NCI-H1930 (cell line): ENCODE measurements at regions not wholly inside any gene's neighbourhood (a gene's known extent, or its start where the extent isn't known, plus 50 kb on each side); places are given as distances from the start of the nearest gene placed in this dataset.

ENCODE experiments used
- DNase-seq, 2 experiments: peaks; one replicate each; lab custom pipeline; 2025; lab: John Stamatoyannopoulos, UW

- DNase-seq = no peak
Observed at GRCh38 chr2:120898496-120898895, 162.8 kb downstream of the GLI2 start.

DNA sequence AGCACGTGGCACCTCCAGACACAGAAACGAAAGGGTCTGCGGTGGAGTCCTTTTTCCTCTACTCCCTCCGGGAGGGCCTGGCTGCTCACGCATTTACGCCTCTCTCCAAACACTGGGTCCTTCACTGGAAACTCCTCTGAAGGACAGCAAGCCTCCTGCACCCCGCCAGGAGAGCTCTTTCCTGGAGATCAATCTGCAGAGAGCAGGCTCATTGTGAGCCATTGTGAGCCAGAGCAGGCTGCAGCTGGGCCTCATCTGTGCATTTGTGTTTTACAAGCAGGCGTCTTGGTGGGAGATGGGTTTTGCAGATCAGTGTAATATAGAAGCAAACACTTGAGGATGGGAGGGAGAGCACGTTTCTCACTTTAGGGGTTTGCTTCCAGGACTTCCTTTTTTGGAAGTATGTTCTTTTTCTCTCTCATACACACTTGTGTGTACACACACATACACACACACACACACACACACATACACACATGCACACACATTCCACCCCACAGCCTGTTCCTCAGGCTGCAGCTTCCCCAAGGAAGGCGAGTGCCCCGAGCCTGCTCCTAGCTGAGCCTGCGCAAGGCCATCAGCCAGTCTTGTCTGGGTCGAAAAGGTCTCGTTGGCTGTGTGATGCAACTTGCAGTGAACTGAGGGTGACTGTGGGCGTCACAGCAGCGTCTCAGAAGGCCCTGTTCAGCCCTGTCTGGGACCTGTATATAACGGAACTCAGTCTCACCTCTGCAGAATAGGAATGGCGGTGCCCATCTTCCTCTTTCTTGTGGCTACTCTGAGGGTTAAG is 163.5 kb downstream of the GLI2 start:
- no peak for DNase-seq

GRCh38 chr2:120899771-120900170 is 164.1 kb downstream of the GLI2 start:
- DNase-seq = no peak

DNA sequence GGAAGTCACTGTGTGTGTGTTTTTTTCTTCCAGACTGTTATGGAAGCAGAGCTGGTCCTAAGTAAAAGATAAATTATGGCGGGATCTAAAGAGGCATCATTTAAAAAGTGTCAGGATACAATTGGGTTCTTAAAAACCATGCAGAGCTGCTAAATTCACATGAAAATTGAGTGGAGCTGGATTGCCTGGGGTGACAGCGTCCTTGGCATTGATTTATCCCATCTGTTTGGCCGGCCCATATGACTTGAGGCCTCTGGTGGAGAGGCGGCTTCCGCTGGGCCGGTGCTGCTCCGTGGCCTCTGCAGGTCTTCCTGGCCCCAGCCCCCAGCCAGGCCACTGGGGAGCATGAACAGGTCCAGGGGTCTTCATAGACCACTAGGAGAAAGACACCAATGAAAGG is 165.5 kb downstream of the GLI2 start:
- DNase-seq = no peak

DNA sequence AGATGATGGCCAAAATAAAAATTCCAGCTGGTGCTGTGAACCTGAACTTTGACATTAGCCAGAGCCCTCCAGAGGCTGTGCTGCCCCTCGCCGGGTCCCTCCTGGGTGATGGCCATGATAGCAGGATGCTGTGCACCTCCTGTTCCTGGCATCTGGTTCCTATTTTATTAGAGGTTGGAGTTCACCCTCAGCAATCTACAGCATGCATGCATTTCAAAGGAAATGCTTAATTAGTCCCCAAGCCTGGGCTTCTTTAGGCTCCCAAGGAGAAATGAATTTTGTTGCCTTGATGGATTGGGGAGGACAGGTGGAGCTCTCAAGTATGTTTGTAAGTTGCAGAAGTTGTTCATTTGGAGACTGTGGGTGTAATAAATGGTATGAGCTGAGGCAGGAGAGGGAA is 166.9 kb downstream of the GLI2 start:
- no peak for DNase-seq

DNA sequence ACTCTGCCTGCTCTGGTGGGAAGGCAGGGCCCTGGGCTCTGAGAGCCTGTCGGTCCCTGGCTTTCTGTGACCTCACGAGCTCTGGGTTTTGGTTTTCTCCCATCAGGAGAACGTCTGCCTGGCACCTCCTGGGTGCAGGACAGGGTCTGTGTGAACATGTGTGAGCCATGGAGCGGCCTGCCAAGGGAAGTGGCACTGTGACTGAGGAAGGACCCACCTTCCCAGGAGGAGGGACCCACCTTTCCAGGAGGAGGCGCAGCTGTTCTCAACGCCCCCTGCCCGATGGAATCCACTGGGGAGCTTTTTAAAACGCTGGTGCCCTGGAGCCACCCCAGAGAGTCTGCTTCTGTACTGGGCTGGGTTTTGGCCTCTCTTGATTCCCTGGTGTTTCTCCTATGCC is 168.7 kb downstream of the GLI2 start:
- no peak for DNase-seq

DNA sequence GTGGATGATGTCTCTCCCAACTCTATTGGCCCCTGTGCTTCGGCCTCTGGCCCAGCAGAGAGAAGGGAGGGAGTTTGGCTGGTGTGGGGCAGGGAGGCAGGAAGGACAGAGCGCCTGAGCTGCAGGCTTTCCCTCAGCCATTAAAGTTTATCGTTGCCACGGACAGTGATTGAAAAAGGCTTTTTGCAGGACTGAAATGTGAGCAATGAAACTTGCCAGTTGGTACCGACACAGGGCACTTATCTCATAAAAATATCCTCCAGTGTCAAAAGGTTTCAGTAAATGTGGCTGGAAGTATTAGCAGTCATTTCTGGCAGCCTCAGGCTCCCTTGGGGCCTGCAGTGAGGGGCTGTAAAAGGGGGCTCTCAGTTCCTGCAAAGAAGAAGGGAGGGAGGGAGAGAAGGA is 169.2 kb downstream of the GLI2 start:
- DNase-seq = no peak

- no peak for DNase-seq
Observed at GRCh38 chr2:120905298-120905697, 169.6 kb downstream of the GLI2 start.

- no peak for DNase-seq
Observed at GRCh38 chr2:120905824-120906571, 170.3 kb downstream of the GLI2 start.

DNA sequence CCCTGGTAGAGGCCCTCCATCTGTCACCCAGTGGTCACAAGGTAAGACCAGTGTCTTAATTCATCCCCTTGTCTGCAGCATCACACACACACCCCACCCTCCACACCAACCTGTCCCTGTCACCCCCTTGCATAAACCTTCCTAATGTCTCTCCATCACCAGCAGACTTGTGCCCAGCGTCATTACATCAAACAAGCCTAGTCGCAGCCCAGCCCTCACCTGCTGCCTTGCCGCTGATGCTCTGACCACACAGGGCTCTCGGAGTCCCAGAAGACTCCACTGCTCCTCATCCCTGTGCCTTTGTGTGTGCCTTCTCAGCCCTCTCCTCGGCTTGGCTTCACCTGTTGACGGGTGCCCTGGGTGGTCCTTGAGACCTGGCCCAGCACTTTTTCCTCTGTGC is 171.2 kb downstream of the GLI2 start:
- no peak for DNase-seq

GRCh38 chr2:120907822-120908221 is 172.2 kb downstream of the GLI2 start:
- DNase-seq = no peak

- DNase-seq = no peak
Observed at GRCh38 chr2:120908314-120908975, 172.8 kb downstream of the GLI2 start.

DNA sequence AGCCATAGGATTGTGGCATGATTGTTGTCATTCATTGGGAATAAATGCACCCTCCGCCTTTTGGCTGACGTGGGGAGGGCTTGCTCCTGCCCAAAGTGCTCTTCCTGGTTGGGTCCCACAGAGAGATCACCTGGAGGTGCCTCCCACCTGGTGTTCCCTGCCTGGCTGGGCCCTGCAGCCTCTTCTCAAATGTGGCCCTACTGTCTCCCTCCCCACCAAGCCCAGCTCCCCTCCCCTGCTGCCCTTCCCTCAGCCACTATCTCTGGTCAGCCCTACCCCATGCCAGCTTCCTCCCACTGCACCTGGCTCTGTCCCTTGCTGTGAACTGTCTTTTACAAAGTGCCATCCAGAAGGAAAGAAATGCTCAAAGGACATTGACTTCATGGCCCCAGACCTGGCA is 173.4 kb downstream of the GLI2 start:
- no peak for DNase-seq

DNA sequence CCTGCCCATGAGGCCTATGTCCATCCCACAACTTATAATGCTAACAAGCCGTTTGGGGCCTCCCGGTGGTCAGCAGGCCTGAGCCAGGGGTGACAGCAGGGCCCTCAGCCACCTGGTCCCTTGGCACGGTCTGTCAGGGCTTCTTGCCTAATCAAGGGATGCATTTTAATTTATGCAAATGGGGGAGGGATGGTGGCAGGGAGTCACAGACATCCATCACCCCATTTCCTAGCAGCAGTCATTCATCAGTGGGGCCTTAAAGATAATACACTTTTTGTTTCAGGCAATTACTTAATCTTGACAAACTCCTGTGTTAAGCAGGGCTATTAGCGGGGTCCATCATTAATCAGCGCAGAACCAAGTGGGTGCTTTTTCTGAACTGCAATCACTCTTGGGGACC is 174.5 kb downstream of the GLI2 start:
- DNase-seq = no peak

DNA sequence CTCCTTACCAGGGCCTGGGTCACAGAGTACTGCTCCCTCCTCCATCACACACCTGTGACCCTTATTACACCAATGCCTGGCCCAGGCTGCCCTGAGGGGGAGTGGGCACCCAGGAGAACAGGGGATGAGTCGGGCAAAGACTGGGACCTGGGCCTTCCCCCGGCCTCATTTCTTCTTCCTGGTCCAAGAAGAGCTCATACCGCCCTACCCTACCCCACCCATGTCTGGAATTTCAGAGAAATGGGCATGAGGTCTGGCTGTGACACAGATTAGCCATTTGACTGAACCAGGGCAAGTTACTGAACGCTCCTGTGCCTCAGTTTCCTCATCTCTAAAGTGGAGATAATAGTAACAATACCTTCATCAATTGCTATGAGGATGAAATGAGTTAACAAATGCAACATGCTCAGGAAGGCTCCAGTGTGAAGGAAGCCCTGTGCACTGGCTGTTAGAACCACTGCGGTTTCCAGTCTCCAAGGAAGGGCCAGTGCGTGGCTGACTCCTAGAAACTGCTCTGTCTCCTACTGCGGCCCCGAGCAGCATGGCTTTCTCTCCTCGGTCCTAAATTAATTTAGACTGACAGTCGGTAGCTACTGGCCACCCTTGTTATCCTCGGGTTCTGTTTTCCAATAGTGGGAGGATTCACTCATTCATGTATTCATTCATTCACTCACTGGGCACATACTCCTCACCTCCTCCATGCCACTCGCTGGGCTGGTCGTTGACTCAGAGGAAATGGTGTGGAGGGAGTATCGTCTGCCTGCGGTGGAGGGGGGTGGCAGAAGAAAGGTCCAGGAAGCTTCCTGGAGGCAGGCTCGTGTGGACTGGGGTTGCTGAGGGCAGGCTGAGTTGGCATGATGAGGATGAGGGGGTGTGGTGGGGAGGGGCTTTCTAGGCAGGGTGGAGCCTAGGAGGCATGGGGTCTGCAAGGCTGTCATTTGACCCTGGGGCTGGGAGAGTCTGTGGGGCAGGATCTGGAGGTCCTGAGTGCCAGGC is 175.6 kb downstream of the GLI2 start:
- DNase-seq = no peak

DNA sequence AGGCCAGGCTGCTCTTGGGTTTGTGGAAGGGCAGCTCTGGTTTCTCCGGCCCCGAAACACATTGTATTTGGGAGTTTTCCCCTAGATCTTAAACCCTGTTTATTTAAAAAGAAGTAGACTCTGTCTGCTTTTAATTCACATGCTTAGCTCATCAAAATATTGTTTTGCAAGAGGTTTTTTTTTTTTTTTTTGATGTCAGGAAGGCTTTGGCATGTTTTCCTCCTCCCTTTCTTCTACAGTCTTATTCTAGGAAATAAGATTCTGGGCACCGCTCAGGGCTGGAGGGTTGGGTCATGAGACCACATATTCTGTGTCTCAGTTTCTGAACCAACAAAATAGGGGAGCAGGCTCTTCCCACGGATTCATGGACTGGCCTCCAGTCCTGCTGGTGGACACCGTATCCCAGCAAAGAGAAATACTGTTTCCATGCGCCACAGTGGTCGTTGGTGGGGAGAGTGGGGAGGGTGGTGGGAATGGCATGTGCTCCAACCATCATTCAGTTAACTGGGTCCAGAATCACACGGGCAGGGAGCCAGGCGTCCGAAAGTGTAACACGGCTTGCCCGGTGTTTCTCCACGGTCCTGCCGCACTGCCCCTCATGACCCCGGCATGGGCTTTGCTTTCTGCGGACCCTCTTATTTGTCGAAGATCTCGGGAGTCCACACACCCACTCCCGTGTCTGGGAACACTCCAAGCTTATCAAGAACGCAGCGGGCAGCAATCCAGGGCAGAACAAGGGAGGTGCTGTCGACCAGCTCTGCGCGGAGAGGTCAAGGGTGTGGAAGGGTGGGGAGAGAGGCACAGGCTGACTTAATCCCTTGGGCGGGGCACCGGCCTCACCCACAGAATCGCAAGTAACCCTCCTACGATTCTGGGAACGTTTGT is 176.7 kb downstream of the GLI2 start:
- no peak for DNase-seq

DNA sequence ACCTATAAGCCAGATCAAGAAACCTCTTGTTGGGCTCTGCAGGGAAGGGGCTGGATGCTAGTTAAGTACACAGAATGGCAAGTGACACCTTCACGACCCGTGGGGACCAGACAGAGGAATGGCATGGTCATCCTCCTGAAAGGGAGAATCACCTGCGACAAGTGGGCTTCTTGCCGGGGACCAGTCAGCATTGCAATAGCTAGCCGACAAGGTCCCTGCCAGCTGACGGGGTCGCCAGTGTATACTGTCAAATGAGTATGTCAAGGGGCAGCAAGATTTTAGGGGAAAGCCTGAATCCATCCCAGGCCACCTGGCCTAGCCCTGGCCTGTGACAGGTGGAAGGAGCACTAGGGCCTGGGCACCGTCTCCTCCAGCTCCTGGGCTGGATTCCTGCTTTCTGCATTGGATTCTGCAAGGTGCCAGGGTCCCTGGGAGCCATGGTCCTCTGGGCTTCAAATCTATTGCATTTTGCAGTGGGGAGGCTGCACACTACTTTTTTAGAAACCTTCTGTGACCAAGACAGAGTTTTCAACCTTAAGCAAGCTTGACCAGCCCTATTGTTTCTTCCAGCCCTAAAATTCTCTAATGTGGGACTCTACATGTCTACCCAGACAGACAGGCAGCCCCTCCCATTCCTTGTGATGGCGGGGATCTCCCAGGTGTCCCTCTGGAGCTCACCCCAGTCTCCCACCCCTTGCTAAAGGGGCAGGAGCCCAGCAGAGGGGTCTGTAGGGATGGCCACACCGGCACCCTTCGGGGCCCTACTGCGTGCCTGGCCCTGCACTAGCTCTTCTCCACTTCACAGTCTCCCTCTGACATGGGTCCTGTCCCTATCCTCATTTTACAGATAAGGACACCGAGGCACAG is 178.5 kb downstream of the GLI2 start:
- no peak for DNase-seq

DNA sequence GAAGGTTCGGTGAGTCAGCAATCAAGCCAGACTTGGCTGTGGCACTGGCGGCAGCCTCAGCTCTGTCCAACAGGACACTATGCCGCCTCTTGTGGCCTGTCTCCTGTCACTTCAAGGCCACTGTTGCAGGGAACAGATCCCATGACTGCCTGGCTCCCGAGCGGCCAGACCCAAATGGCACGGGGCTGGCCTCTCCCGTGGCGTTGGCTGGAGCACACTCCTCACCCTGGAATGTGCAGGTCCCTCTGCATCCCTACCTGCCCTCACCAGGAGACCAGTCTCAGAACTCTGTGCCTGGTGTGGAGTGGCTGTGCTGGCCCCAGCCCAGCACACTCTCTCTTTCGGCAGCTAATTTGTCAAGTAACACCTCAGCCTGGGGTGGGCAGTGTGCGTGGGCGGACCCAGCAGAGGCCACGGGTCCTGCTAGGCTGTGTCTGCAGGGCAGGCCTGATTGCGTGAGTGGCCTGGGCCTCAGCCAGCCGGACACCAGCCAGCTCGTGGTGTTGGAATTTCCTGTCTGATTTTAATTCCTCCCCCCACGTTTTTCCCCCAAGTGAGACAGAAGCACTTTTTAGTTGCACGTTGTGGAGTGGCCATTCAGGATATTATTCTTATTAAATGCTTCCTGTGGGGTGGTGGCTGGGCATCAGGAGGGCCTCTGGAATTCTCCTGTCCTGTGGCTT is 179.3 kb downstream of the GLI2 start:
- no peak for DNase-seq

GRCh38 chr2:120915670-120916069 is 180.0 kb downstream of the GLI2 start:
- DNase-seq = no peak
